ENCODE measurements at regions not wholly inside any gene's neighbourhood (a gene's known extent, or its start where the extent isn't known, plus 50 kb on each side); places are given as distances from the start of the nearest gene placed in this dataset.

DNA sequence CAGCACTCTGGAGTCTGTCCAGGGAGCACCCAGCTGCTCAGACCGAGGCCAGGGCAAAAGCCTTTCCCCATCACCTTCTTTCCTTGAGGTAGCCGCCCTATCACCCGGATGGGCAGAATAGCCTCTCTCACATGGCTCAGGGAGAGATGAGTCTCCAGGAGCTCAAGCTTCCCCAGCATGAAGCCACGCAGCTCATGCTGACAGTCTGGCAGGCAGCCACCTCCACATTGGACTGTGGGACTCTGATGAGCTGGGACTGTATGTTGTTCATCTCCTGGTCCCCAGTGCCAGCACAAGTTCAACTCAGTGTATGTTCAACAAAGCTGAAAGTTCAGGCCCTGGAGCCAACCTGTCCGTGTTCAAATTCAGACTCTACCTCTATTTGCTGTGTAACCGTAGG lies 75.2 kb upstream of the ZC3H12A start:
- Histone ChIP-seq H3K9me3 (ENCODE audit: control extremely low read depth in 1 of 3, control insufficient read depth in 2 of 3, insufficient read depth in 1 of 3, low read length in 2 of 3) (no peaks in the 10 kb centered on the region), H3K27me3 (replicated peaks in 1 of 4; ENCODE audit: control extremely low read depth in 1 of 4, control insufficient read depth in 3 of 4, insufficient read depth in 4 of 4, low read length in 3 of 4) (peaks cover 0 to 17% (median 5%) of the 10 kb centered on the region in 4 experiments), H2AFZ (ENCODE audit: insufficient read depth, low read depth, low read length, poor library complexity, severe bottlenecking) (no peak overlapping the region), H3K9ac (ENCODE audit: low read length) (no peak overlapping the region), H3K79me2 (ENCODE audit: control insufficient read depth, insufficient read depth, low read length) (no peaks in the 10 kb centered on the region), H3K27ac (ENCODE audit: low read length in 2 of 2) (no peak overlapping the region), H4K20me1 (ENCODE audit: control insufficient read depth, insufficient read depth, low read length, poor library complexity, severe bottlenecking) (no peaks in the 10 kb centered on the region), H3K4me1 (ENCODE audit: control insufficient read depth in 2 of 2, insufficient read depth in 2 of 2, low read length in 2 of 2) (no peaks in the 10 kb centered on the region), H3K36me3 (replicated peaks in 1 of 2; ENCODE audit: control extremely low read depth in 1 of 2, control insufficient read depth in 1 of 2, extremely low read depth in 1 of 2, insufficient read depth in 2 of 2, low read length in 1 of 2) (no peaks in the 10 kb centered on the region), H3K4me3 (ENCODE audit: control extremely low read depth in 1 of 5, extremely low read depth in 1 of 5, insufficient read depth in 1 of 5, low read depth in 2 of 5, low read length in 4 of 5) (no peak overlapping the region), H3K4me2 (replicated peaks; ENCODE audit: low read depth, low read length, poor library complexity, severe bottlenecking) (no peak overlapping the region)
- intact Hi-C loops (cut with micrococcal nuclease) = no loop called here
- no peak overlapping the region for H3K4me3 Mint-ChIP-seq
- ATAC-seq (ENCODE audit: low read depth) (no peak), DNase-seq (no peak)
- H3K9me3 Mint-ChIP-seq (ENCODE audit: insufficient read depth) = no peaks in the 10 kb centered on the region
- 67% methylated on average over 2 of the region's 6 CpGs for WGBS (ENCODE audit: insufficient coverage)
- H3K27ac Mint-ChIP-seq = no peak overlapping the region
- H3K27me3 Mint-ChIP-seq = peaks cover 33% of the 10 kb centered on the region
- ChIA-PET POLR2A (interaction anchor here (0.6 kb wide), 1 partner anchor 108 kb away, joined by 8 read pairs; no protein-coding TSS in a partner anchor), CTCF (no interaction called here)
- TF ChIP-seq, protein P1, sequence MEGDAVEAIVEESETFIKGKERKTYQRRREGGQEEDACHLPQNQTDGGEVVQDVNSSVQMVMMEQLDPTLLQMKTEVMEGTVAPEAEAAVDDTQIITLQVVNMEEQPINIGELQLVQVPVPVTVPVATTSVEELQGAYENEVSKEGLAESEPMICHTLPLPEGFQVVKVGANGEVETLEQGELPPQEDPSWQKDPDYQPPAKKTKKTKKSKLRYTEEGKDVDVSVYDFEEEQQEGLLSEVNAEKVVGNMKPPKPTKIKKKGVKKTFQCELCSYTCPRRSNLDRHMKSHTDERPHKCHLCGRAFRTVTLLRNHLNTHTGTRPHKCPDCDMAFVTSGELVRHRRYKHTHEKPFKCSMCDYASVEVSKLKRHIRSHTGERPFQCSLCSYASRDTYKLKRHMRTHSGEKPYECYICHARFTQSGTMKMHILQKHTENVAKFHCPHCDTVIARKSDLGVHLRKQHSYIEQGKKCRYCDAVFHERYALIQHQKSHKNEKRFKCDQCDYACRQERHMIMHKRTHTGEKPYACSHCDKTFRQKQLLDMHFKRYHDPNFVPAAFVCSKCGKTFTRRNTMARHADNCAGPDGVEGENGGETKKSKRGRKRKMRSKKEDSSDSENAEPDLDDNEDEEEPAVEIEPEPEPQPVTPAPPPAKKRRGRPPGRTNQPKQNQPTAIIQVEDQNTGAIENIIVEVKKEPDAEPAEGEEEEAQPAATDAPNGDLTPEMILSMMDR (IDR thresholded peaks at IDR 0.05) = no peak
- TF ChIP-seq EZH2 (IDR thresholded peaks at IDR 0.05; ENCODE audit: borderline replicate concordance, insufficient read depth, low read depth, low read length, poor library complexity, severe bottlenecking) = no peak
- H3K4me1 Mint-ChIP-seq = no peaks in the 10 kb centered on the region

DNA sequence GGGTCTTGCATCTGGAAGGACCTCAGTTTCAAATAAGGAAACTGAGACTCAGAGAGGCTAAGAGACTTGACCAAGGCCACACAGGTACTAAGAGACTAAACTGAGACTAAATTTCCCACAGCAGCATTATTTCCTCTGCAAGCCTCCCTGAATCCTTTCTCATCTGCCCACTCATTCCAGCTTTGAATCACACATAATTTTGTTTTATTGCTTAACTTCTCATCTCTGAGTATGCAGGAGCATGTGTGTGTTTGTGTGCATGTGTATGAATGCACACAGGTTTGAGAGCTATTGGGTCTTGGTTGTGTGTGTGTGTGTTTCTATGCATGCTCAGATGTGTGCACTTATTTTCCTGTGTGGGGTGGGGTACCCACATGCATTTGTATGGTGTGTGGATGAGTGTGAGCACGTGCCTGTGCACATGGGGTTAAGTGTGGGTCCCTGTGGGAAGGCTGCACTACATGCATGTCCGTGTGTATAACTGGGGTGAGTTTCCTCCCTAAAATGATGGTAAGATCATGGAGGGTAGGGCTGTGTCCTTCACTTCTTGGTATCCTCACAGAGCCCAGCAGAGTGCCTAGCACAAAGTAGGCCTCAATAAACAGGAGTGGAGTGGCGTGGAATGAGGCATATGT lies 74.4 kb upstream of the ZC3H12A start:
- Mint-ChIP-seq H3K4me3 (no peak overlapping the region), H3K27me3 (peaks cover 29% of the 10 kb centered on the region), H3K4me1 (no peaks in the 10 kb centered on the region), H3K27ac (no peak overlapping the region), H3K9me3 (ENCODE audit: insufficient read depth) (no peaks in the 10 kb centered on the region)
- H3K4me2 ChIP-seq (replicated peaks; ENCODE audit: low read depth, low read length, poor library complexity, severe bottlenecking) = no peak overlapping the region
- intact Hi-C loops (cut with micrococcal nuclease) = no loop called here
- no peak overlapping the region for H3K27ac ChIP-seq (ENCODE audit: low read length in 2 of 2)
- TF ChIP-seq, protein P1 (IDR thresholded peaks at IDR 0.05) = no peak
- no peak for TF ChIP-seq EZH2 (IDR thresholded peaks at IDR 0.05; ENCODE audit: borderline replicate concordance, insufficient read depth, low read depth, low read length, poor library complexity, severe bottlenecking)
- H3K36me3 ChIP-seq (replicated peaks in 1 of 2; ENCODE audit: control extremely low read depth in 1 of 2, control insufficient read depth in 1 of 2, extremely low read depth in 1 of 2, insufficient read depth in 2 of 2, low read length in 1 of 2) = no peaks in the 10 kb centered on the region
- no peak for ATAC-seq (ENCODE audit: low read depth)
- no peaks in the 10 kb centered on the region for H3K9me3 ChIP-seq (ENCODE audit: control extremely low read depth in 1 of 3, control insufficient read depth in 2 of 3, insufficient read depth in 1 of 3, low read length in 2 of 3)
- no peaks in the 10 kb centered on the region for H3K79me2 ChIP-seq (ENCODE audit: control insufficient read depth, insufficient read depth, low read length)
- DNase-seq = no peak
- 54% methylated on average over 3 of the region's 3 CpGs for WGBS (ENCODE audit: insufficient coverage)
- ChIA-PET POLR2A (no interaction called here), CTCF (no interaction called here)
- no peaks in the 10 kb centered on the region for H4K20me1 ChIP-seq (ENCODE audit: control insufficient read depth, insufficient read depth, low read length, poor library complexity, severe bottlenecking)
- H3K4me3 ChIP-seq (ENCODE audit: control extremely low read depth in 1 of 5, extremely low read depth in 1 of 5, insufficient read depth in 1 of 5, low read depth in 2 of 5, low read length in 4 of 5) = no peak overlapping the region
- no peak overlapping the region for H2AFZ ChIP-seq (ENCODE audit: insufficient read depth, low read depth, low read length, poor library complexity, severe bottlenecking)
- no peaks in the 10 kb centered on the region for H3K4me1 ChIP-seq (ENCODE audit: control insufficient read depth in 2 of 2, insufficient read depth in 2 of 2, low read length in 2 of 2)
- H3K27me3 ChIP-seq (replicated peaks in 1 of 4; ENCODE audit: control extremely low read depth in 1 of 4, control insufficient read depth in 3 of 4, insufficient read depth in 4 of 4, low read length in 3 of 4) = peaks cover 0 to 12% (median 4%) of the 10 kb centered on the region in 4 experiments
- no peak overlapping the region for H3K9ac ChIP-seq (ENCODE audit: low read length)
